ENCODE measurements at regions not wholly inside any gene's neighbourhood (a gene's known extent, or its start where the extent isn't known, plus 50 kb on each side); places are given as distances from the start of the nearest gene placed in this dataset.

DNA sequence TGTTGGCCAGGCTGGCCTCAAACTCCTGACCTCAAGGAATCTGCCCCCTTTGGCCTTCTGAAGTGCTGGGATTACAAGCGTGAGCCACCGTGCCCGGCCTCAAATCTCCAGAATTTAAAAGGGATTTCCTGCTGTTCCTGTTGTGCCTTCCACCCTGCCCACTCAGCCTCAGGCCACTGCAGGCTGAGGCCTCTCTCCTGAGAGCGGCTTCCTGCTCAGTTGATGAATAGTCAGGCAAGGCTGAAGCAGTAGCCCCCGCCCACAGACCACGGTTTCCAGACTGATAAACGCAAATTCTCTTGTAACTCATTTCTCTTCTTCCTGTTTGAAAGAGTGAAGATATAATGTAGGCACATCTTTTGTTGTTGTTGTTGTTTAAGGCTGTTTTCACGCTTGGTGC lies 127.0 kb upstream of the PLCXD3 start:
- 95% methylated on average over 8 of the region's 8 CpGs for WGBS (ENCODE audit: low lambda C conversion rate)
- peaks cover 35% of the 10 kb centered on the region for H3K4me1 ChIP-seq (ENCODE audit: insufficient read depth, low read length)
- ATAC-seq (no peak), DNase-seq (ENCODE audit: low spot score) (no peak), FAIRE-seq (no peak)
- H2AFZ ChIP-seq (ENCODE audit: low read length) = no peak overlapping the region
- POLR2A ChIA-PET = no interaction called here
- TF ChIP-seq, protein P1, sequence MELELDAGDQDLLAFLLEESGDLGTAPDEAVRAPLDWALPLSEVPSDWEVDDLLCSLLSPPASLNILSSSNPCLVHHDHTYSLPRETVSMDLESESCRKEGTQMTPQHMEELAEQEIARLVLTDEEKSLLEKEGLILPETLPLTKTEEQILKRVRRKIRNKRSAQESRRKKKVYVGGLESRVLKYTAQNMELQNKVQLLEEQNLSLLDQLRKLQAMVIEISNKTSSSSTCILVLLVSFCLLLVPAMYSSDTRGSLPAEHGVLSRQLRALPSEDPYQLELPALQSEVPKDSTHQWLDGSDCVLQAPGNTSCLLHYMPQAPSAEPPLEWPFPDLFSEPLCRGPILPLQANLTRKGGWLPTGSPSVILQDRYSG (CRISPR knock-in tag; IDR thresholded peaks at IDR 0.05) = no peak
- no peaks in the 10 kb centered on the region for H3K27me3 ChIP-seq (ENCODE audit: control insufficient read depth in 1 of 2, insufficient read depth in 2 of 2, low read length in 2 of 2)
- CTCF ChIA-PET (ENCODE audit: low intra/inter-chr PET ratio, low total read pairs) = no interaction called here
- no peak overlapping the region for H3K9ac ChIP-seq (ENCODE audit: insufficient read depth, low read depth, low read length)
- no peaks in the 10 kb centered on the region for H3K36me3 ChIP-seq (replicated peaks in 1 of 2; ENCODE audit: control insufficient read depth in 1 of 2, insufficient read depth in 2 of 2, low read length in 2 of 2)
- no TSS peak for BruUV-seq (replicated peaks)
- H3K4me2 ChIP-seq (ENCODE audit: low read depth, low read length) = no peak overlapping the region
- in situ Hi-C loops (cut with HindIII; ENCODE audit: extremely low pct_ligation_motif_present, low pct_unique_long_range_greater_than_20kb) = loop anchor here (10.0 kb wide), 1 partner anchor 363 kb away; no protein-coding TSS in a partner anchor
- no peak overlapping the region for H3K27ac ChIP-seq (ENCODE audit: extremely low read length, insufficient read depth, low read length)
- intact Hi-C loops (cut with micrococcal nuclease; ENCODE audit: unreplicated experiment) = loop anchor here (10.0 kb wide), 2 partner anchors 223 to 453 kb away; no protein-coding TSS in a partner anchor
- no peak overlapping the region for H3K4me3 ChIP-seq (replicated peaks in 1 of 3; ENCODE audit: insufficient read depth in 1 of 3, low read depth in 2 of 3, low read length in 3 of 3)
- no peaks in the 10 kb centered on the region for H3K9me3 ChIP-seq (ENCODE audit: low read length)
- no peaks in the 10 kb centered on the region for H4K20me1 ChIP-seq (ENCODE audit: insufficient read depth, low read length)
- no peaks in the 10 kb centered on the region for H3K79me2 ChIP-seq (ENCODE audit: insufficient read depth, low read length)

DNA sequence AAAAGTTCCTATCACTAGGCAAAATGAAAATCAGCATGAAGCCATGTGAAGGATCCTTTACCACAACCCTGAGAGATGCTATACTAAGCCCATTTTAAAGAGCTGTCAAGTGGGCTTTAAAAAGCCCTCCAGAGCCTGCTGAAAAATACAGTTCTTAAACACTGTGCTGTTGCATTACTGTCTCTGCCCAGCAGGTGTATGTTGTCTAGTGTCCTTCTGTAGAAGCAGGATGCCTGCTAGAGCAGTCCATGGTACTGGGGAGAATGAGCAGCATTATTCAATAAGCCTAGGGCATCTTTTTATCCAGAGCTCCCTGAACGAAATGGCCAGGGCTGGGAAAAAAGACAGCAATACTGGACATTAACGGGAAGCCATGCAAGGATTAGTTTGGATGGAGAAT lies 126.2 kb upstream of the PLCXD3 start:
- in situ Hi-C loops (cut with HindIII; ENCODE audit: extremely low pct_ligation_motif_present, low pct_unique_long_range_greater_than_20kb) (loop anchor here (10.0 kb wide), 1 partner anchor 362 kb away; no protein-coding TSS in a partner anchor), intact Hi-C loops (cut with micrococcal nuclease; ENCODE audit: unreplicated experiment) (loop anchor here (10.0 kb wide), 2 partner anchors 222 to 452 kb away; no protein-coding TSS in a partner anchor)
- Histone ChIP-seq H3K4me2 (ENCODE audit: low read depth, low read length) (no peak overlapping the region), H3K36me3 (replicated peaks in 1 of 2; ENCODE audit: control insufficient read depth in 1 of 2, insufficient read depth in 2 of 2, low read length in 2 of 2) (no peaks in the 10 kb centered on the region), H3K4me3 (replicated peaks in 1 of 3; ENCODE audit: insufficient read depth in 1 of 3, low read depth in 2 of 3, low read length in 3 of 3) (no peak overlapping the region), H2AFZ (ENCODE audit: low read length) (no peak overlapping the region), H4K20me1 (ENCODE audit: insufficient read depth, low read length) (no peaks in the 10 kb centered on the region), H3K79me2 (ENCODE audit: insufficient read depth, low read length) (no peaks in the 10 kb centered on the region), H3K9ac (ENCODE audit: insufficient read depth, low read depth, low read length) (no peak overlapping the region), H3K4me1 (ENCODE audit: insufficient read depth, low read length) (peaks cover 35% of the 10 kb centered on the region), H3K27ac (ENCODE audit: extremely low read length, insufficient read depth, low read length) (no peak overlapping the region), H3K27me3 (ENCODE audit: control insufficient read depth in 1 of 2, insufficient read depth in 2 of 2, low read length in 2 of 2) (no peaks in the 10 kb centered on the region), H3K9me3 (ENCODE audit: low read length) (no peaks in the 10 kb centered on the region)
- BruUV-seq (replicated peaks) = no TSS peak
- ATAC-seq = peak; percentile 89
- ChIA-PET POLR2A (no interaction called here), CTCF (ENCODE audit: low intra/inter-chr PET ratio, low total read pairs) (no interaction called here)
- DNase-seq (ENCODE audit: low spot score) = peak; percentile 54
- no peak for FAIRE-seq
- 79% methylated on average over 2 of the region's 2 CpGs for WGBS (ENCODE audit: low lambda C conversion rate)
- TF ChIP-seq, protein P2, sequence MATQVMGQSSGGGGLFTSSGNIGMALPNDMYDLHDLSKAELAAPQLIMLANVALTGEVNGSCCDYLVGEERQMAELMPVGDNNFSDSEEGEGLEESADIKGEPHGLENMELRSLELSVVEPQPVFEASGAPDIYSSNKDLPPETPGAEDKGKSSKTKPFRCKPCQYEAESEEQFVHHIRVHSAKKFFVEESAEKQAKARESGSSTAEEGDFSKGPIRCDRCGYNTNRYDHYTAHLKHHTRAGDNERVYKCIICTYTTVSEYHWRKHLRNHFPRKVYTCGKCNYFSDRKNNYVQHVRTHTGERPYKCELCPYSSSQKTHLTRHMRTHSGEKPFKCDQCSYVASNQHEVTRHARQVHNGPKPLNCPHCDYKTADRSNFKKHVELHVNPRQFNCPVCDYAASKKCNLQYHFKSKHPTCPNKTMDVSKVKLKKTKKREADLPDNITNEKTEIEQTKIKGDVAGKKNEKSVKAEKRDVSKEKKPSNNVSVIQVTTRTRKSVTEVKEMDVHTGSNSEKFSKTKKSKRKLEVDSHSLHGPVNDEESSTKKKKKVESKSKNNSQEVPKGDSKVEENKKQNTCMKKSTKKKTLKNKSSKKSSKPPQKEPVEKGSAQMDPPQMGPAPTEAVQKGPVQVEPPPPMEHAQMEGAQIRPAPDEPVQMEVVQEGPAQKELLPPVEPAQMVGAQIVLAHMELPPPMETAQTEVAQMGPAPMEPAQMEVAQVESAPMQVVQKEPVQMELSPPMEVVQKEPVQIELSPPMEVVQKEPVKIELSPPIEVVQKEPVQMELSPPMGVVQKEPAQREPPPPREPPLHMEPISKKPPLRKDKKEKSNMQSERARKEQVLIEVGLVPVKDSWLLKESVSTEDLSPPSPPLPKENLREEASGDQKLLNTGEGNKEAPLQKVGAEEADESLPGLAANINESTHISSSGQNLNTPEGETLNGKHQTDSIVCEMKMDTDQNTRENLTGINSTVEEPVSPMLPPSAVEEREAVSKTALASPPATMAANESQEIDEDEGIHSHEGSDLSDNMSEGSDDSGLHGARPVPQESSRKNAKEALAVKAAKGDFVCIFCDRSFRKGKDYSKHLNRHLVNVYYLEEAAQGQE (IDR thresholded peaks at IDR 0.05; ENCODE audit: borderline replicate concordance in 1 of 2, low read depth in 1 of 2, low read length in 2 of 2) = peak in 1 of 2 experiments; percentile 80; a peak in 3 of 4 replicates
- TF ChIP-seq SAP130 (CRISPR knock-in tag; IDR thresholded peaks at IDR 0.05; ENCODE audit: low read depth) (no peak), NFKB2 (CRISPR knock-in tag; IDR thresholded peaks at IDR 0.05; ENCODE audit: borderline replicate concordance) (no peak), ZNF644 (CRISPR knock-in tag; IDR thresholded peaks at IDR 0.05; ENCODE audit: low read depth) (0 out of 2 replicates have a peak, but pooled peaks have one; percentile 45)
- TF ChIP-seq, protein P3, sequence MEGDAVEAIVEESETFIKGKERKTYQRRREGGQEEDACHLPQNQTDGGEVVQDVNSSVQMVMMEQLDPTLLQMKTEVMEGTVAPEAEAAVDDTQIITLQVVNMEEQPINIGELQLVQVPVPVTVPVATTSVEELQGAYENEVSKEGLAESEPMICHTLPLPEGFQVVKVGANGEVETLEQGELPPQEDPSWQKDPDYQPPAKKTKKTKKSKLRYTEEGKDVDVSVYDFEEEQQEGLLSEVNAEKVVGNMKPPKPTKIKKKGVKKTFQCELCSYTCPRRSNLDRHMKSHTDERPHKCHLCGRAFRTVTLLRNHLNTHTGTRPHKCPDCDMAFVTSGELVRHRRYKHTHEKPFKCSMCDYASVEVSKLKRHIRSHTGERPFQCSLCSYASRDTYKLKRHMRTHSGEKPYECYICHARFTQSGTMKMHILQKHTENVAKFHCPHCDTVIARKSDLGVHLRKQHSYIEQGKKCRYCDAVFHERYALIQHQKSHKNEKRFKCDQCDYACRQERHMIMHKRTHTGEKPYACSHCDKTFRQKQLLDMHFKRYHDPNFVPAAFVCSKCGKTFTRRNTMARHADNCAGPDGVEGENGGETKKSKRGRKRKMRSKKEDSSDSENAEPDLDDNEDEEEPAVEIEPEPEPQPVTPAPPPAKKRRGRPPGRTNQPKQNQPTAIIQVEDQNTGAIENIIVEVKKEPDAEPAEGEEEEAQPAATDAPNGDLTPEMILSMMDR (CRISPR knock-in tag; IDR thresholded peaks at IDR 0.05) = 0 out of 2 replicates have a peak, but pooled peaks have one; percentile 11
